ENCODE measurements at regions not wholly inside any gene's neighbourhood (a gene's known extent, or its start where the extent isn't known, plus 50 kb on each side); places are given as distances from the start of the nearest gene placed in this dataset.
"Not testable (repeated sequence)": the region's sequence is repeated elsewhere in the genome, so short reads cannot be mapped to it uniquely, and the experiment has no call there.

GRCh38 chr12:25397001-25397400 is 146.3 kb upstream of the KRAS start:
- no peak for TF ChIP-seq CTCF (IDR thresholded peaks at IDR 0.05; ENCODE audit: low read depth, low read length)
- H3K4me3 ChIP-seq (ENCODE audit: low read depth, low read length): no peak overlapping the region
- in situ Hi-C loops (cut with HindIII; ENCODE audit: low sequenced_read_pairs): no loop called here
- no peak for DNase-seq (ENCODE audit: low read depth, low spot score)

GRCh38 chr12:25395227-25395626 is 144.5 kb upstream of the KRAS start:
- no peak overlapping the region for H3K4me3 ChIP-seq (ENCODE audit: low read depth, low read length)
- in situ Hi-C loops (cut with HindIII; ENCODE audit: low sequenced_read_pairs): no loop called here
- no peak for DNase-seq (ENCODE audit: low read depth, low spot score)
- TF ChIP-seq CTCF (IDR thresholded peaks at IDR 0.05; ENCODE audit: low read depth, low read length): no peak

- DNase-seq (ENCODE audit: low read depth, low spot score); in situ Hi-C loops (cut with HindIII; ENCODE audit: low sequenced_read_pairs); H3K4me3 ChIP-seq (ENCODE audit: low read depth, low read length): not testable (repeated sequence)
Observed at GRCh38 chr12:25394775-25395174, 144.0 kb upstream of the KRAS start.

GRCh38 chr12:25394025-25394424 is 143.3 kb upstream of the KRAS start:
- no peak for TF ChIP-seq CTCF (IDR thresholded peaks at IDR 0.05; ENCODE audit: low read depth, low read length)
- in situ Hi-C loops (cut with HindIII; ENCODE audit: low sequenced_read_pairs): no loop called here
- DNase-seq (ENCODE audit: low read depth, low spot score): no peak
- H3K4me3 ChIP-seq (ENCODE audit: low read depth, low read length): no peak overlapping the region

GRCh38 chr12:25391346-25391745 is 140.6 kb upstream of the KRAS start:
- H3K4me3 ChIP-seq (ENCODE audit: low read depth, low read length); in situ Hi-C loops (cut with HindIII; ENCODE audit: low sequenced_read_pairs): not testable (repeated sequence)

GRCh38 chr12:25388183-25388582 is 137.5 kb upstream of the KRAS start:
- no peak for TF ChIP-seq CTCF (IDR thresholded peaks at IDR 0.05; ENCODE audit: low read depth, low read length)
- peak; percentile 62 for DNase-seq (ENCODE audit: low read depth, low spot score)
- no peak overlapping the region for H3K4me3 ChIP-seq (ENCODE audit: low read depth, low read length)
- in situ Hi-C loops (cut with HindIII; ENCODE audit: low sequenced_read_pairs): no loop called here

More at GRCh38 chr12:25391346-25391745, 140.6 kb upstream of the KRAS start:
- DNase-seq (ENCODE audit: low read depth, low spot score): not testable (repeated sequence)

- no peak overlapping the region for H3K4me3 ChIP-seq (ENCODE audit: low read depth, low read length)
- no peak for TF ChIP-seq CTCF (IDR thresholded peaks at IDR 0.05; ENCODE audit: low read depth, low read length)
- in situ Hi-C loops (cut with HindIII; ENCODE audit: low sequenced_read_pairs): no loop called here
- DNase-seq (ENCODE audit: low read depth, low spot score): no peak
Observed at GRCh38 chr12:25387732-25388050, 137.0 kb upstream of the KRAS start.

Measured in astrocyte of the spinal cord (primary cell).